ENCODE measurements at regions not wholly inside any gene's neighbourhood (a gene's known extent, or its start where the extent isn't known, plus 50 kb on each side); places are given as distances from the start of the nearest gene placed in this dataset.
A peak's percentile ranks its signal among the peaks of the same experiment; 100 is the strongest.
"Not testable (repeated sequence)": the region's sequence is repeated elsewhere in the genome, so short reads cannot be mapped to it uniquely, and the experiment has no call there.

DNA sequence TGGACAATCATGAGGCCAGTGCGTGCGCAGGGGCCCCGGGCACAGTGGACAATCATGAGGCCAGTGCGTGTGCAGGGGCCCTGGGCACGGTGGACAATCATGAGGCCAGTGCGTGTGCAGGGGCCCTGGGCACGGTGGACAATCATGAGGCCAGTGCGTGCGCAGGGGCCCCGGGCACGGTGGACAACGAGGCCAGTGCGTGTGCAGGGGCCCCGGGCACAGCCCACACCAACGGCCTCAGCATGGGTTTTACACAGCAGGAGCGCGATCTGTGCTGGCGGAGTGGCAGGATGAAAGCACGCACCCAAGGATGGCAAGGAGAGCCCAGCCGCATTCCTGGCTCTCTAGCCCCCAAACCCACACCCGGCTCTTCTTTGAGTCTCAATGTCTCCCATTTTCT, 78.8 kb downstream of the RFLNA start:
- H3K4me3 ChIP-seq; H3K4me1 ChIP-seq (replicated peaks in 1 of 2); ATAC-seq (replicated peaks in 6 of 8); in situ Hi-C loops (cut with MboI; ENCODE audit: low pct_unique_long_range_greater_than_20kb in 2 of 9, low sequenced_read_pairs in 9 of 9, unreplicated experiment in 9 of 9); H3K27ac ChIP-seq: not testable (repeated sequence)
- WGBS, 10 experiments, result 75 to 90% methylated on average over 2 of the region's 21 CpGs; no CpG with 5 or more reads in 8 of the 10 experiments

DNA sequence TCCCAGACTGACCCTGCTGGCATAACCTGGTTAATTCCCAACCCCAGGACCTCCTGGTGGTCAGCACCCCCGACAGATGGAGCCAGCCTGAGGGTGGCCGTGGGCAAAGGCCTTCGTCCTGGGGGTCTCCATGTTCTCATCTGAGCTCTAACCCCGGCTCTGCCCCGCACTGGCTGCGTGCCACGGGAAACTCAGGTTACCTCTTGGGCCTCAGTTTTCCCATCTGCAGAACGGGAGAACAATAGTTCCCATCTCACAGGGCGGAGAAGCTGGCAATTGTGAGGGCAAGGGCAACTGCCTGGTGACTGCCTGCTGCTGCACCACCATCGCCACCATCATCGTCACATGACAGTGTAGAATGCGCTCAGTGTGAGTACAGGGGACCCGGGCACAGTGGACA, 77.9 kb downstream of the RFLNA start:
- no peak for ATAC-seq (replicated peaks in 6 of 8)
- H3K4me3 ChIP-seq, result no peak overlapping the region
- WGBS, 10 experiments, result 0 to 100% (median 93%) methylated on average over 1 to 6 of the region's 13 CpGs; no CpG with 5 or more reads in 5 of the 10 experiments
- no peak overlapping the region for H3K27ac ChIP-seq
- peaks cover 0 to 2% of the 10 kb centered on the region in 2 donors for H3K4me1 ChIP-seq (replicated peaks in 1 of 2)
- in situ Hi-C loops (cut with MboI; ENCODE audit: low pct_unique_long_range_greater_than_20kb in 2 of 9, low sequenced_read_pairs in 9 of 9, unreplicated experiment in 9 of 9), result no loop called here

DNA sequence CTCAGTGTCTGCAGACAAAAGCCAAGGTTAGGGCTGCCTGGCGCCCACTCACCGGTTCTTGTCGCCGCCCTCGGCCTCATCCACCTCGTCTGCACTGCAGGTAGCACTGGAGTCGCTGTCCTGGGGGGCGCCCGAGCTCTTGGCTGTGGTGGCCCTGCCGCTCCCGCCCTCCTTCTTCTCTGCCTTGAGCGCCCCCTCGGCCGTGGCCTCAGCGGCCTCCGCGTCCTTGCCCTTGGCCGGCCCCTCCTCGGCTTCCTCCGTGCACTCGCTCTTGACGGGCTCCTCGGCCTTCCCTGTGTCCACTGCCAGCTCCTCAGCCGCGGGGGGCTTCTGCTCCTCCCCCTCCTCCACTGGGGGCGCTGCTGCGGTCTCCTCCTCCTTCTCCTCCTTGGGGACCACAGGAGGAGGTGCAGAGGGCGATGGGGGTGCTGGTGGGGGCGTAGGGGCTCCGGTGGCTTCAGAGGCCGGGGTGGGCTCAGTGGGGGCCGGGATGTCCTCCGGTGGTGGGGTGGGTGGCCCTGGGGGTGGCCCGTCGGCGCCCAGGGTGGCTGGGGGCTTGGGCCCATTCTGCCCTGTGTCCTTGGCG, 77.2 kb downstream of the RFLNA start:
- peaks cover 0 to 2% of the 10 kb centered on the region in 2 donors for H3K4me1 ChIP-seq (replicated peaks in 1 of 2)
- ATAC-seq (replicated peaks in 6 of 8), result no peak
- in situ Hi-C loops (cut with MboI; ENCODE audit: low pct_unique_long_range_greater_than_20kb in 2 of 9, low sequenced_read_pairs in 9 of 9, unreplicated experiment in 9 of 9), result no loop called here
- no peak overlapping the region for H3K4me3 ChIP-seq
- no peak overlapping the region for H3K27ac ChIP-seq
- 89 to 95% (median 93%) methylated on average over 3 to 13 of the region's 37 CpGs; no CpG with 5 or more reads in 7 of the 10 experiments for WGBS, 10 experiments

DNA sequence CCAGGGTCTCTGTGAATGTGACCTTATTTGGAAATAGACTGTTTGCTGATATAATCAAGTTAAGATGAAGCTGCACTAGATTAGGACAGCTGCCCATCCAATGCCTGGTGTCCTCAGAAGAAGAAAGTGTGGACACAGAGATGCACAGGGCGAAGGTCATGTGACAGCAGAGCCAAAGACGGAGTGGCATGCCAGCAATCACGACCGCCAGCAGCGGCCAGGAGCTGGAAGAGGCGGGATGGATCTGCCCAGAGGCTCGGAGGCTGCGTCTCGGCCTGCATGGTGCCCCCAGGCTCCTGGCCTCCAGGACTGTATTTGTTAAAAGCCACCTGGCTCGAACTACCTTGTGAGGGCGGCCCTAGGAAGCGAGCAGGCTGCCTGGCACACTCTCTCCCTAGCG, 76.5 kb downstream of the RFLNA start:
- H3K4me3 ChIP-seq, result no peak overlapping the region
- H3K27ac ChIP-seq, result no peak overlapping the region
- H3K4me1 ChIP-seq (replicated peaks in 1 of 2), result peaks cover 0 to 2% of the 10 kb centered on the region in 2 donors
- in situ Hi-C loops (cut with MboI; ENCODE audit: low pct_unique_long_range_greater_than_20kb in 2 of 9, low sequenced_read_pairs in 9 of 9, unreplicated experiment in 9 of 9), result no loop called here
- 65 to 95% (median 80%) methylated on average over 2 to 6 of the region's 13 CpGs; no CpG with 5 or more reads in 5 of the 10 experiments for WGBS, 10 experiments
- ATAC-seq (replicated peaks in 6 of 8), result no peak

DNA sequence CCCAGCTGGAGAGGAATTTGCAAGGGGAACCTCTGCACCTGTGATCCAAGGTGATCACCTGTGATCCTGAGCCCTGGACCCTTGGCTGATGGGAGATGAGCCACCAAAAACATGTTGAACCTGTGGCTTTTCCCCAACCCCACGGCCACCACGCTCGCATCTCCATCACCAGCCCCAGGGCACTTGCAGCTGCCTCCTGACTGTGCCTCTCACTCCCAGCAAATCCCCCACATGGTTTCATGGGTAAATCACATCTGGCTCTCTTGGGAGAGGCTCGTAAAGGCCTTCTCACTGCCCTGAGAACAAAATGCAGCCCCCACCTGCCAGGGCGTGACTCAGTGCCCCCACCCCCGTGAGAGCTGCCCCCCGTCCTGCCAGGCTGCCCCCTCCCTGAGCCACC, 76.0 kb downstream of the RFLNA start:
- Histone ChIP-seq H3K27ac (no peak overlapping the region), H3K4me1 (replicated peaks in 1 of 2) (peaks cover 0 to 2% of the 10 kb centered on the region in 2 donors)

DNA sequence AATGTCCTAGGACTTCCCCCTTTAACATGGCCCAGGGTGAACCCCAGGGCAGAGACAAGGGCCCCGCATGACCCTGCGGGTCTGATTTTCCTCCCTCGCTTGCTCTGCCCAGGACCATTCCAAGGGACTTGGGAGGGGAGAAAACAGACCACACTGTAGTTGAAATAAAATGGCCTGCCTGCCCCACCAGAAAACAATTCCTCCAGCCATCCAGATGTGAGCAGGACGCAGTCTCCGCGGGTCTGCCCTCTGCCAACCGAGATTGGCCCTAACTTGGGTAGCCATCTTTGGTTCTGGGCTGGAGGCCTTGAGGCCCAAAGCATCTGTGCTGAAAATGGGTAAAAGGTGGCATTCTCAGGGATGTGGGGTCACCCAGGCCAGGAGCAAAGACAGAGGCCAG, 75.5 kb downstream of the RFLNA start:
- Histone ChIP-seq H3K27ac (no peak overlapping the region), H3K4me1 (replicated peaks in 1 of 2) (peaks cover 0 to 2% of the 10 kb centered on the region in 2 donors), H3K4me3 (no peak overlapping the region)
- in situ Hi-C loops (cut with MboI; ENCODE audit: low pct_unique_long_range_greater_than_20kb in 2 of 9, low sequenced_read_pairs in 9 of 9, unreplicated experiment in 9 of 9), result no loop called here
- WGBS, 10 experiments, result 80 to 100% (median 94%) methylated on average over 1 to 3 of the region's 7 CpGs; no CpG with 5 or more reads in 7 of the 10 experiments
- ATAC-seq (replicated peaks in 6 of 8), result no peak

More for the DNA sequence above, 76.0 kb downstream of the RFLNA start:
- in situ Hi-C loops (cut with MboI; ENCODE audit: low pct_unique_long_range_greater_than_20kb in 2 of 9, low sequenced_read_pairs in 9 of 9, unreplicated experiment in 9 of 9), result no loop called here
- ATAC-seq (replicated peaks in 6 of 8), result no peak
- H3K4me3 ChIP-seq, result no peak overlapping the region
- 100% methylated on average over 2 of the region's 7 CpGs; no CpG with 5 or more reads in 9 of the 10 experiments for WGBS, 10 experiments

DNA sequence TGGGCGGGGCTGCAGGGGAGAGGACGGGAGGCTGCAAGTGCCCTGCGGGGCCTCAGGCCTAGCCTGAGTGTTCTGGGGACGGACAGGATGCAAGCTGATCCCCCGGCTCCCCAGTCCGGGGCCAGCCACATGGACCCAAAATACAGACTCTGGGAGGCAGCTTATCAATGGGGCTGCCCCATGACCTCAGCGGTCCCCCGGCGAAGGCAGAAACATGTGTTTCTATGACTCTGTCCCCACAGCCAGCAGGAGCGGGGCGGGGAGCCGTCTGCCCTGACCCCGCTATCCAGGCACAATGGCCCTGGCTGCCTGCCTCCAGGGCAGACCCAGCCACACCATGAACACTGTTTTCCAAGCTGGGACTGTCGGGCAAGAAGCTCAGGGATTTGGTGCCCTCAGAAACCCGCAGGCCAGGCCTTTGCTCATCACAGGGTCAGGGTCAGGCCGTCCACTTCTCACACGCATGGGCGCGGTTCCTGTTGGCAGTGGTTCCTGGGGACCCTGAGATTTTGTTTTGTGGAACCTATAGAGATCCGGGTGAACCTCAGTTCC, 75.0 kb downstream of the RFLNA start:
- in situ Hi-C loops (cut with MboI; ENCODE audit: low pct_unique_long_range_greater_than_20kb in 2 of 9, low sequenced_read_pairs in 9 of 9, unreplicated experiment in 9 of 9), result no loop called here

DNA sequence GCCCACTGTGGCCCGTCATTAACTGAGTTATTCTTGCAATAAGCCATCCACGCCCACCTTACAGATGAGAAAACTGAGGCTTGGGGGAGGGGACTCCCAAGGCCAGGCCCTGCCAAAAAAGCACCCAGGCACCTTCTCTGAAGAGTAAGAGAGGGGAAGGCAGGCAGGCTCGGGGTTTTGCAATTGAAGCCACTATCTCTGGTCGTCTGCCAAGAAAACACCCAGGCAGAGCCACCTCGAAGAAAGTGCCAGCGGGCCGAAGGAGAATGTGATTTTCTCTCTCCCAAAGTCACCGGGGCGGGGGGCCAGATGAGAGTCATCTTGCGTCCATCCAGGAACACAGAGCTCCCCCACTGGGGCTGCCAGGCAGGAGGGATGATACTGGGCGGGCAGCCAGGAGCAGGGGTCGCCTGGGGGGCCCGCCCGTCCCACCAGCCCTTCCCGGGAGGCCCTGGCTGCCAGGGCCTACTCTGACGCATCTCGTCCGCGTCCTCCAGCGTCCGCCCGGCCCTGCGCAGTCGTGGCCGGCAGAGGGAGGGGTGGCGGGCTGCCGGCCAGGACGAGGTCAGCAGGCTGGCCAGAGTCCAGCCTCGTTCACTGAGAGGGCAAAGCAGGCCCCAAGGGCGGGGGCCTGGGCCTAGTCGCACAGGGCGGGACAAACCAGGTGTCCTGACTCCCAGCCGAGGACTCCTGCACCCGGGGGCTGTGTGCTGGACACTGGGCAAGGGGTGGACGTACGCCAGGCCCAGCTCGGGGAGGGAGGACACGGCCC, 74.3 kb downstream of the RFLNA start:
- ATAC-seq (replicated peaks in 6 of 8), result peak; percentile 36 to 85 (median 70)
- Histone ChIP-seq H3K4me3 (no peak overlapping the region), H3K27ac (peak overlapping the region in 1 of 2 donors; percentile 29), H3K4me1 (replicated peaks in 1 of 2) (peaks cover 0 to 2% of the 10 kb centered on the region in 2 donors)
- WGBS, 10 experiments, result 50 to 100% (median 83%) methylated on average over 1 to 10 of the region's 38 CpGs; no CpG with 5 or more reads in 4 of the 10 experiments
- in situ Hi-C loops (cut with MboI; ENCODE audit: low pct_unique_long_range_greater_than_20kb in 2 of 9, low sequenced_read_pairs in 9 of 9, unreplicated experiment in 9 of 9), result no loop called here

More for the DNA sequence above, 75.0 kb downstream of the RFLNA start:
- H3K4me3 ChIP-seq, result no peak overlapping the region
- H3K4me1 ChIP-seq (replicated peaks in 1 of 2), result peaks cover 0 to 2% of the 10 kb centered on the region in 2 donors
- WGBS, 10 experiments, result 20 to 90% (median 82%) methylated on average over 1 to 6 of the region's 20 CpGs; no CpG with 5 or more reads in 6 of the 10 experiments
- peak overlapping the region in 1 of 2 donors; percentile 29 for H3K27ac ChIP-seq
- peak in 6 of 8 experiments; percentile 7 to 70 (median 20) for ATAC-seq (replicated peaks in 6 of 8)

DNA sequence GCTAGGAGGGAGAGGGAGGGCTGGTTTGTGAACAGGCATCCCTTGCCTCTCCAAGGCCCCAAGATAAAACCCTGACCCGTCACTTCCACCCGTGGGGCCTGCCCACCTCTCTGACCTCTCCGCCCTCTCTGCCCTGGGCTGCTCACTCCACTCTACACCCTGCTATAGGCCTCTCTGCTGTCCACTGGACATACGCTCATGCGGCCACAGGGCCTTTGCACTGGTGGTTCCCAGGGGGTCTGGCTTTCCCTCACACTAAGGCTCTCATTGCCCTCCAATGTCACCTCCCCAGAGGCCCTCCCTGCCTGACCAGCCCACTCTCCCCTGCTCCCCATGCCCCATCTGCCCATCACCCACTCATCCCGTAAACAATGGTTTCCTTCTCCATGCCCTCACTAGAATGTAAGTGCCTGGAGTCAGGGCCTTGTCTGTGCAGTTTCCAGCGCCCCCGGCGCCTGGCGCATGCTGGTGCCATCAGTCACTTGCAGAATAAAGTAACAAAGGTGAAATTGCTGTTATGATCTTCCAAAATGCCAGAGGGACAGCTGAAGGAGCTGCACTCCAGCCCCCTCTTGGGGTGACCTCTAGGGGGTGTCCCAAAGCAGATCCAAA, 73.6 kb downstream of the RFLNA start:
- H3K4me3 ChIP-seq, result no peak overlapping the region
- ATAC-seq (replicated peaks in 6 of 8), result no peak
- H3K4me1 ChIP-seq (replicated peaks in 1 of 2), result peaks cover 0 to 2% of the 10 kb centered on the region in 2 donors
- in situ Hi-C loops (cut with MboI; ENCODE audit: low pct_unique_long_range_greater_than_20kb in 2 of 9, low sequenced_read_pairs in 9 of 9, unreplicated experiment in 9 of 9), result no loop called here
- WGBS, 10 experiments, result 40 to 100% (median 100%) methylated on average over 1 to 4 of the region's 10 CpGs; no CpG with 5 or more reads in 4 of the 10 experiments
- H3K27ac ChIP-seq, result no peak overlapping the region

DNA sequence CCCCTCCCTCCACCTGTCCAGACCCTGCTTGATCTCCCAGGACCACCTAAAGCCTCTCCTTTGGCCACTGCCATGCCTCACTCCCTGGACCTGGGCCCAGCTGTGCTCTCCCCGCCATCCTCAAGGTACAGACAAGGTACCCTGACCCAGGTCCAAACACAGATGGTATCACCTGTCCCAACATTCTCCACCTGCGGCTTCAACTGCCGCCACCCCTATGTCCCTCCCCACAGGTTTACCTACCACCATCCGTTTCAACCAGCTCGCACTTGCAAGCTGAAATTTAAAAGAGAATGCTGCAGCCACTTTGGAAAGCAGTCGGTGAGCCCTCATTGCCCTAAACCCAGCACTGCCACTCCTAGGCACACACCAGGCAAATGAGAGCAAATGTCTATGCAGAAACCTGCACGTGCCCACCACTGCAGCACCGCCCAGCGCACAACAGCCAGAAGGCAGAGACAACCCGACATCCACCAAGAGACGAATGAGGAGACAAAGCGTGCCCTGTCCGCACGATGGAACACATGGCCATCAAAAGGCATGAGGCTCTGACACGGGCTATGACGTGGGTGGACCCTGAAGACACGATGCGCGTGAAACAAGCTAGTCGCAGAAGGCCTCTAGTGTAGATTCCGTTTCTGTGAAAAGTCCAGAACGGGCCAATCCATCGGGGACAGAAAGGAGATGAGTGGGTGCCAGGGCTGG, 71.0 kb downstream of the RFLNA start:
- no peak for ATAC-seq (replicated peaks in 6 of 8)
- Histone ChIP-seq H3K4me3 (no peak overlapping the region), H3K4me1 (replicated peaks in 1 of 2) (peaks cover 4 to 6% of the 10 kb centered on the region in 2 donors), H3K27ac (no peak overlapping the region)
- WGBS, 10 experiments, result 83 to 100% (median 94%) methylated on average over 2 to 16 of the region's 23 CpGs; no CpG with 5 or more reads in 2 of the 10 experiments
- in situ Hi-C loops (cut with MboI; ENCODE audit: low pct_unique_long_range_greater_than_20kb in 2 of 9, low sequenced_read_pairs in 9 of 9, unreplicated experiment in 9 of 9), result no loop called here
